Ascending aorta (tissue), 2 donors: ENCODE measurements at regions not wholly inside any gene's neighbourhood (a gene's known extent, or its start where the extent isn't known, plus 50 kb on each side); places are given as distances from the start of the nearest gene placed in this dataset.
"Not testable (repeated sequence)": the region's sequence is repeated elsewhere in the genome, so short reads cannot be mapped to it uniquely, and the experiment has no call there.

Source experiments
- DNase-seq, 2 donors: peaks; one replicate each; pipeline ENCODE4 v3.0.0-alpha.2; 2019; ENCODE audit warnings: low spot score in 2 of 2
- H3K27ac ChIP-seq, 2 donors: fragments of 200-600 bp; sonication (generic); one replicate each; pipeline ENCODE4 v1.5.1; 2016 to 2017; ENCODE audit warnings: mild to moderate bottlenecking in 1 of 2
- H3K27me3 ChIP-seq: fragments of 200-600 bp; sonication (generic); one replicate; pipeline ENCODE4 v1.5.1; 2017
- H3K36me3 ChIP-seq, 2 donors: fragments of 200-600 bp; sonication (generic); one replicate each; pipeline ENCODE4 v1.5.1; 2016
- H3K4me1 ChIP-seq, 2 donors: fragments of 200-600 bp; sonication (generic); one replicate each; pipeline ENCODE4 v1.5.1; 2016 to 2017; ENCODE audit warnings: mild to moderate bottlenecking in 1 of 2
- H3K4me3 ChIP-seq, 2 donors: fragments of 200-600 bp; sonication (generic); one replicate each; pipeline ENCODE4 v1.5.1; 2016 to 2017; ENCODE audit warnings: mild to moderate bottlenecking in 1 of 2
- H3K9me3 ChIP-seq, 2 donors: fragments of 200-600 bp; sonication (generic); one replicate each; pipeline ENCODE4 v1.5.1; 2016
- CTCF ChIP-seq, 3 experiments: fragments of 200-600 bp in 2 of 3; fragments of 450-650 bp in 1 of 3; sonication (generic) in 2 of 3; IDR thresholded peaks; one replicate each; pipeline ENCODE4 v1.5.1; 2016 to 2019; ENCODE audit warnings: antibody characterized with exemption in 3 of 3, mild to moderate bottlenecking in 1 of 3, moderate library complexity in 1 of 3
- intact Hi-C: fragments of 100-400 bp; cut with DNase I; formaldehyde crosslinking; loops from one replicate; pipeline ENCODE4 v1.15.1; 2023

- no peaks in the 10 kb centered on the region for H3K4me1 ChIP-seq
- no peak overlapping the region for H3K4me3 ChIP-seq
- intact Hi-C loops: no loop called here
- no peaks in the 10 kb centered on the region for H3K9me3 ChIP-seq
- no peak for TF ChIP-seq CTCF (IDR thresholded peaks at IDR 0.05)
- H3K36me3 ChIP-seq: no peaks in the 10 kb centered on the region
- H3K27ac ChIP-seq: no peak overlapping the region
- DNase-seq: no peak
- H3K27me3 ChIP-seq: no peaks in the 10 kb centered on the region
Measured at GRCh38 chr2:175244697-175245096, 63.2 kb upstream of the ATP5MC3 start.

- Histone ChIP-seq H3K27ac (no peak overlapping the region), H3K9me3 (no peaks in the 10 kb centered on the region), H3K27me3 (no peaks in the 10 kb centered on the region), H3K4me3 (no peak overlapping the region), H3K36me3 (no peaks in the 10 kb centered on the region), H3K4me1 (no peaks in the 10 kb centered on the region)
- intact Hi-C loops: no loop called here
- TF ChIP-seq CTCF (IDR thresholded peaks at IDR 0.05): no peak
- no peak for DNase-seq
Measured at GRCh38 chr2:175241691-175242090, 60.2 kb upstream of the ATP5MC3 start.

GRCh38 chr2:175240033-175240432 is 58.5 kb upstream of the ATP5MC3 start:
- H3K36me3 ChIP-seq, H3K27me3 ChIP-seq, intact Hi-C loops, H3K4me3 ChIP-seq, DNase-seq, H3K4me1 ChIP-seq, H3K9me3 ChIP-seq, H3K27ac ChIP-seq: not testable (repeated sequence)

GRCh38 chr2:175236930-175237329 is 55.4 kb upstream of the ATP5MC3 start:
- no peak for DNase-seq
- no peak for TF ChIP-seq CTCF (IDR thresholded peaks at IDR 0.05)
- intact Hi-C loops: no loop called here
- no peaks in the 10 kb centered on the region for H3K27me3 ChIP-seq
- no peaks in the 10 kb centered on the region for H3K9me3 ChIP-seq
- H3K36me3 ChIP-seq: no peaks in the 10 kb centered on the region
- no peak overlapping the region for H3K4me3 ChIP-seq
- H3K4me1 ChIP-seq: no peaks in the 10 kb centered on the region
- no peak overlapping the region for H3K27ac ChIP-seq

- Histone ChIP-seq H3K27me3 (no peaks in the 10 kb centered on the region), H3K4me3 (no peak overlapping the region), H3K36me3 (no peaks in the 10 kb centered on the region), H3K9me3 (no peaks in the 10 kb centered on the region), H3K4me1 (no peaks in the 10 kb centered on the region), H3K27ac (no peak overlapping the region)
- intact Hi-C loops: no loop called here
- TF ChIP-seq CTCF (IDR thresholded peaks at IDR 0.05): no peak
- no peak for DNase-seq
Measured at GRCh38 chr2:175234650-175235049, 53.1 kb upstream of the ATP5MC3 start.

- DNase-seq: no peak
- H3K27me3 ChIP-seq: no peaks in the 10 kb centered on the region
- no peaks in the 10 kb centered on the region for H3K36me3 ChIP-seq
- no peak for TF ChIP-seq CTCF (IDR thresholded peaks at IDR 0.05)
- H3K4me1 ChIP-seq: no peaks in the 10 kb centered on the region
- H3K9me3 ChIP-seq: no peaks in the 10 kb centered on the region
- H3K4me3 ChIP-seq: no peak overlapping the region
- no peak overlapping the region for H3K27ac ChIP-seq
- intact Hi-C loops: no loop called here
Measured at GRCh38 chr2:175234153-175234552, 52.6 kb upstream of the ATP5MC3 start.
